K562 (cell line): ENCODE measurements at regions not wholly inside any gene's neighbourhood (a gene's known extent, or its start where the extent isn't known, plus 50 kb on each side); places are given as distances from the start of the nearest gene placed in this dataset.

ENCODE experiments used
- ATAC-seq: fragments of 200-7000 bp; cut with Tn5 transposase; 3 replicates; pipeline ENCODE4 v1.9.1; 2020; ENCODE audit warnings: moderate library complexity
- BruUV-seq: library from RNA; stranded (reverse); fragments of 400-500 nt; replicated peaks from 2 replicates; lab custom pipeline; 2021; lab: Mats Ljungman, UMichigan
- CTCF ChIA-PET: fragments of 300-600 bp; formaldehyde crosslinking; extraction: SDS; loops from one replicate; lab custom pipeline; 2021; ENCODE audit warnings: low intra/inter-chr PET ratio; lab: Yijun Ruan, JAX
- POLR2A ChIA-PET: fragments of 300-600, 350-650 bp; sonication (Branson Sonifier 250); formaldehyde crosslinking; extraction: SDS; loops from one replicate; lab custom pipeline; 2021; ENCODE audit warnings: antibody characterized with exemption, inconsistent platforms; lab: Yijun Ruan, JAX
- DNase-seq, 4 experiments: peaks; one replicate each; pipeline versions ENCODE4 v3.0.0 to v3.0.0-alpha.2; 2011 to 2018; ENCODE audit warnings: low spot score in 3 of 4, mixed read lengths in 3 of 4; ENCODE audit errors: extremely low read depth in 1 of 4
- FAIRE-seq: peaks from 2 replicates; lab custom pipeline; 2011; peaks lifted over from hg19 to GRCh38; lab: Jason Lieb, UNC
- H2AFZ ChIP-seq: 2 replicates; pipeline ENCODE4 v1.6.0; 2011; ENCODE audit warnings: low read depth, low read length, control low read depth, inconsistent platforms
- H3K27ac ChIP-seq: fragments of 200-600 bp; 3 replicates; pipeline ENCODE4 v1.8.0; 2011; ENCODE audit warnings: low read depth, mild to moderate bottlenecking, control low read depth, inconsistent platforms, low read length, moderate library complexity, mixed read lengths; ENCODE audit errors: extremely low read depth
- H3K27me3 ChIP-seq, 2 experiments: fragments of 300-600 bp in 1 of 2; 2 replicates in 1 of 2; 3 replicates in 1 of 2; pipeline versions ENCODE4 v1.6.0 to v1.8.0; 2011; ENCODE audit warnings: inconsistent platforms in 2 of 2, low read length in 2 of 2, mild to moderate bottlenecking in 1 of 2, mixed read lengths in 1 of 2, moderate library complexity in 1 of 2; ENCODE audit not compliant: control insufficient read depth in 2 of 2, insufficient read depth in 2 of 2
- H3K36me3 ChIP-seq: fragments of 300-600 bp; 3 replicates; pipeline ENCODE4 v1.8.0; 2011; ENCODE audit warnings: mild to moderate bottlenecking, low read length, inconsistent platforms; ENCODE audit not compliant: control insufficient read depth, insufficient read depth
- H3K4me1 ChIP-seq, 2 experiments: fragments of 200-600 bp in 1 of 2; replicated peaks in 1 of 2; 2 replicates in 1 of 2; 3 replicates in 1 of 2; pipeline versions ENCODE4 v1.5.1 to v1.8.0; 2011; ENCODE audit warnings: inconsistent platforms in 2 of 2, low read length in 2 of 2, mild to moderate bottlenecking in 1 of 2, mixed read lengths in 1 of 2, moderate library complexity in 1 of 2; ENCODE audit not compliant: control insufficient read depth in 2 of 2, insufficient read depth in 2 of 2
- H3K4me2 ChIP-seq: 2 replicates; pipeline ENCODE4 v1.6.1; 2011; ENCODE audit warnings: low read length, control low read depth, inconsistent platforms, mixed read lengths; ENCODE audit not compliant: insufficient read depth
- H3K4me3 ChIP-seq: fragments of 200-600 bp; sonication (generic), shearing (Covaris generic); 2 replicates; pipeline ENCODE4 v1.5.1; 2016; ENCODE audit warnings: control low read depth, inconsistent platforms
- H3K79me2 ChIP-seq: fragments of 200-600 bp; 3 replicates; pipeline ENCODE4 v1.8.0; 2011; ENCODE audit warnings: low read length, inconsistent platforms; ENCODE audit not compliant: control insufficient read depth, insufficient read depth
- H3K9ac ChIP-seq, 2 experiments: 2 replicates each; pipeline versions ENCODE4 v1.6.0 to v1.6.1; 2011; ENCODE audit warnings: low read depth in 2 of 2, low read length in 2 of 2, control low read depth in 1 of 2, inconsistent platforms in 1 of 2, mild to moderate bottlenecking in 1 of 2, mixed read lengths in 1 of 2; ENCODE audit not compliant: insufficient read depth in 1 of 2
- H3K9me1 ChIP-seq: one replicate; pipeline ENCODE4 v1.6.0; 2011; ENCODE audit warnings: inconsistent platforms, mild to moderate bottlenecking, low read length, moderate library complexity; ENCODE audit not compliant: control insufficient read depth, insufficient read depth
- H3K9me3 ChIP-seq: replicated peaks from 2 replicates; pipeline ENCODE4 v1.5.1; 2011; ENCODE audit warnings: low read depth, low read length, inconsistent platforms; ENCODE audit not compliant: control insufficient read depth, insufficient read depth
- H4K20me1 ChIP-seq: replicated peaks from 2 replicates; pipeline ENCODE4 v1.6.1; 2011; ENCODE audit warnings: low read length, inconsistent platforms, mixed read lengths; ENCODE audit not compliant: control insufficient read depth, insufficient read depth
- ARID1B ChIP-seq: fragments of 450-650 bp; IDR thresholded peaks from 2 replicates; pipeline ENCODE4 v1.6.1; 2016; ENCODE audit warnings: antibody characterized with exemption, mild to moderate bottlenecking, inconsistent platforms
- ARNT ChIP-seq, 2 experiments: fragments of 450-650 bp; IDR thresholded peaks; 2 replicates each; pipeline ENCODE4 v1.6.1; 2016; ENCODE audit warnings: mild to moderate bottlenecking in 1 of 2
- CBX1 ChIP-seq: sonication (generic); IDR thresholded peaks from 2 replicates; pipeline ENCODE4 v1.6.1; 2016; ENCODE audit warnings: antibody characterized with exemption, low read depth, mild to moderate bottlenecking
- CREM ChIP-seq: IDR thresholded peaks from 2 replicates; pipeline ENCODE4 v1.6.1; 2014; ENCODE audit warnings: antibody characterized with exemption, low read depth
- ETV6 ChIP-seq, 3 experiments: fragments of 150-350 bp in 1 of 3; sonication (generic) in 1 of 3; formaldehyde crosslinking in 1 of 3; IDR thresholded peaks; 2 replicates each; pipeline versions ENCODE4 v1.6.1 to v1.8.0; 2014 to 2022; ENCODE audit warnings: borderline replicate concordance in 2 of 3, low read depth in 2 of 3, antibody characterized with exemption in 1 of 3, low read length in 1 of 3, mild to moderate bottlenecking in 1 of 3, missing genetic modification reagents in 1 of 3
- POLR2G ChIP-seq: fragments of 200-400 bp; formaldehyde crosslinking; IDR thresholded peaks from 2 replicates; pipeline ENCODE4 v1.6.1; 2017; ENCODE audit warnings: low read depth, mild to moderate bottlenecking, antibody characterized with exemption, low read length, moderate library complexity
- THRAP3 ChIP-seq: fragments of 450-650 bp; IDR thresholded peaks from 2 replicates; pipeline ENCODE4 v1.6.1; 2016; ENCODE audit warnings: mild to moderate bottlenecking, inconsistent platforms, borderline replicate concordance
- ZNF318 ChIP-seq, 2 experiments: fragments of 450-650 bp; IDR thresholded peaks; 2 replicates each; pipeline ENCODE4 v1.6.1; 2016; ENCODE audit warnings: mild to moderate bottlenecking in 2 of 2, borderline replicate concordance in 1 of 2, low read depth in 1 of 2, moderate library complexity in 1 of 2
- ZNF699 ChIP-seq: fragments of 250-450 bp; sonication (Bioruptor Pico); IDR thresholded peaks from 2 replicates; pipeline ENCODE4 v1.8.0; 2021; ENCODE audit warnings: mild to moderate bottlenecking, moderate library complexity; ENCODE audit not compliant: insufficient replicate concordance
- WGBS: fragments of 100-300 bp; shearing (Covaris generic); methylation state at CpG from one replicate; pipeline ENCODE4 v1.1.6; 2016; ENCODE audit warnings: low coverage, mixed read lengths; ENCODE audit not compliant: insufficient coverage; ENCODE audit errors: missing lambda C conversion rate; 5-methylcytosine and 5-hydroxymethylcytosine counted together
- in situ Hi-C: fragments of 300-500 bp; cut with MboI; formaldehyde crosslinking; loops from 4 replicates; pipeline ENCODE4 v1.15.0; 2018; ENCODE audit warnings: inconsistent platforms, mixed read lengths
- intact Hi-C: fragments of 100-400 bp; cut with micrococcal nuclease; formaldehyde crosslinking; loops from 2 replicates; pipeline ENCODE4 v1.14.2; 2022

DNA sequence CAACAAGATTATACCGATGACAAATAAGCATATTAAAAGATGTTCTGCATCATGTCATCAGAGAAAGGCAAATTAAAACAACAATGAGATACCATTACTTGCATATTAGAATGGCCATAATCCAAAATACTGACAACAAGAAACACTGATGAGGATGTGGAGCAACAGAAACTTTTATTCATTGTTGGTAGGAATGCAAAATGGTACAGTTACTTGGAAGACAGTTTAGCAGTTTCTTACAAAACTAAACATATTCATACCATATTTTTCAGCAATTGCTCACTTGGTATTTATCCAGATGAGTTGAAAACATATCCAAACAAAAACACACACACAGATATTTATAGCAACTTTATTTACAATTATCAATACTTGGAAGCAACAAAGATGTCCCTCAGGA, 160.9 kb upstream of the MME start:
- Histone ChIP-seq H3K9me3 (no peaks in the 10 kb centered on the region; the same call in 1 of the 2 replicates), H3K27ac (no peak overlapping the region), H4K20me1 (no peaks in the 10 kb centered on the region), H3K9ac (no peak overlapping the region), H3K36me3 (no peaks in the 10 kb centered on the region), H2AFZ (no peak overlapping the region), H3K79me2 (no peaks in the 10 kb centered on the region), H3K4me2 (no peak overlapping the region), H3K27me3 (no peaks in the 10 kb centered on the region), H3K4me3 (no peak overlapping the region), H3K4me1 (no peaks in the 10 kb centered on the region), H3K9me1 (no peaks in the 10 kb centered on the region)
- DNase-seq (no peak), ATAC-seq (no peak), FAIRE-seq (no peak)
- POLR2A ChIA-PET: no interaction called here
- intact Hi-C loops (no loop called here), in situ Hi-C loops (no loop called here)
- 0% methylated on average over 1 of the region's 1 CpG for WGBS
- CTCF ChIA-PET: no interaction called here
- TF ChIP-seq ARNT (IDR thresholded peaks at IDR 0.05) (no peak), ZNF318 (IDR thresholded peaks at IDR 0.05; ENCODE audit: borderline replicate concordance in 1 of 2, low read depth in 1 of 2) (no peak), CBX1 (no peak), THRAP3 (no peak), ZNF699 (CRISPR knock-in tag) (no peak), CREM (no peak), ETV6 (IDR thresholded peaks at IDR 0.05; ENCODE audit: borderline replicate concordance in 1 of 2, low read depth in 2 of 2, low read length in 1 of 2) (no peak), ETV6 (CRISPR knock-in tag; IDR thresholded peaks at IDR 0.05; ENCODE audit: borderline replicate concordance) (no peak), POLR2G (no peak), ARID1B (no peak)
- BruUV-seq: no TSS peak
